HepG2 (cell line): ENCODE measurements at regions not wholly inside any gene's neighbourhood (a gene's known extent, or its start where the extent isn't known, plus 50 kb on each side); places are given as distances from the start of the nearest gene placed in this dataset.

Experiments
- FOXJ3 ChIP-seq: sonication (generic); formaldehyde crosslinking; IDR thresholded peaks from 2 replicates; pipeline ENCODE4 v1.4.0; 2020; ENCODE audit warnings: missing genetic modification reagents, mild to moderate bottlenecking, borderline replicate concordance
- GTF3A ChIP-seq: sonication (generic); formaldehyde crosslinking; conservative IDR thresholded peaks from 2 replicates; pipeline ENCODE4 v1.4.0; 2020; ENCODE audit warnings: mild to moderate bottlenecking, missing genetic modification reagents
- HOXA7 ChIP-seq: sonication (generic); formaldehyde crosslinking; IDR thresholded peaks from 2 replicates; pipeline ENCODE4 v1.8.1; 2022; ENCODE audit warnings: mild to moderate bottlenecking, missing genetic modification reagents, moderate library complexity
- JDP2 ChIP-seq: sonication (generic); formaldehyde crosslinking; IDR thresholded peaks from 2 replicates; pipeline ENCODE4 v1.8.1; 2022; ENCODE audit warnings: missing genetic modification reagents, borderline replicate concordance
- NKX3-1 ChIP-seq: sonication (generic); formaldehyde crosslinking; IDR thresholded peaks from 2 replicates; pipeline ENCODE4 v1.5.0; 2020; ENCODE audit warnings: missing genetic modification reagents
- SMC3 ChIP-seq: IDR thresholded peaks from 2 replicates; pipeline ENCODE4 v1.6.1; 2011; ENCODE audit warnings: low read length, improper control_type of control experiment
- THYN1 ChIP-seq: sonication (generic); formaldehyde crosslinking; IDR thresholded peaks from 2 replicates; pipeline ENCODE4 v1.8.1; 2023; ENCODE audit warnings: low read depth, mild to moderate bottlenecking, moderate library complexity, missing genetic modification reagents, borderline replicate concordance
- ZNF121 ChIP-seq: sonication (generic); formaldehyde crosslinking; IDR thresholded peaks from 2 replicates; pipeline ENCODE4 v1.5.0; 2020; ENCODE audit warnings: mild to moderate bottlenecking, missing genetic modification reagents
- ZNF615 ChIP-seq: sonication (generic); formaldehyde crosslinking; IDR thresholded peaks from 2 replicates; pipeline ENCODE4 v1.5.0; 2020; ENCODE audit warnings: mild to moderate bottlenecking, missing genetic modification reagents, borderline replicate concordance
- TF ChIP-seq, protein P1 (sequence below): sonication (generic); formaldehyde crosslinking; IDR thresholded peaks from 2 replicates; pipeline ENCODE4 v1.4.0; 2020; ENCODE audit warnings: mild to moderate bottlenecking, missing genetic modification reagents
- TF ChIP-seq, protein P2 (sequence below): sonication (generic); formaldehyde crosslinking; IDR thresholded peaks from 2 replicates; pipeline ENCODE4 v1.4.0; 2020; ENCODE audit warnings: missing genetic modification reagents, borderline replicate concordance
- TF ChIP-seq, protein P3 (sequence below), 2 experiments: sonication (generic) in 1 of 2; formaldehyde crosslinking in 1 of 2; IDR thresholded peaks; 2 replicates each; pipeline versions ENCODE4 v1.6.1 to v1.9.0; 2014 to 2022; ENCODE audit warnings: antibody characterized with exemption in 1 of 2, borderline replicate concordance in 1 of 2, inconsistent platforms in 1 of 2, low read depth in 1 of 2, missing genetic modification reagents in 1 of 2
- TF ChIP-seq, protein P4 (sequence below): sonication (generic); formaldehyde crosslinking; IDR thresholded peaks from 2 replicates; pipeline ENCODE4 v1.9.0; 2021; ENCODE audit warnings: missing genetic modification reagents, mild to moderate bottlenecking, borderline replicate concordance

DNA sequence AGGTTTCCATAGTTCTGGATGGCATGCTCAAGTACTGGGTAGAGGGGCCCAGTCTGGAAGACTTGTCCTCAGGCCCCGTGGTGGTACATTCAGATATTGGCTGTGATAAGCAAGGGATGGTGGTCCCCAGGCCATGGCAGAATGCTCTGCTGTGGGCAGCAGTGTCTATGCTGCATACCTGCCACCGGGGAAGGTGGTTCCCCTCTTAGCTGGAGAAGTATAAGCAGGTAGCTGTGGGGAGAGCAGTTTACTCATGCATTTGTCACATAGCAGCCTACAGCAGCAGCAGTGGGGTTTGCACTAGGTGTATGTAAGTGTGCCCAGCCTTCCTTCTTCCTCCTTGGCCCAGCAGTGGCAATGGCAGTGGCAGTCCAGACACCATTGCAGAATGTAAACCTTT lies 69.3 kb upstream of the ADAMTS20 start (continued):
- TF ChIP-seq FOXJ3 (CRISPR knock-in tag), result no peak
- TF ChIP-seq, protein P1, sequence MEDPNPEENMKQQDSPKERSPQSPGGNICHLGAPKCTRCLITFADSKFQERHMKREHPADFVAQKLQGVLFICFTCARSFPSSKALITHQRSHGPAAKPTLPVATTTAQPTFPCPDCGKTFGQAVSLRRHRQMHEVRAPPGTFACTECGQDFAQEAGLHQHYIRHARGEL (CRISPR knock-in tag), result no peak
- TF ChIP-seq ZNF121, result no peak
- no peak for TF ChIP-seq SMC3
- no peak for TF ChIP-seq NKX3-1 (CRISPR knock-in tag)
- TF ChIP-seq, protein P2, sequence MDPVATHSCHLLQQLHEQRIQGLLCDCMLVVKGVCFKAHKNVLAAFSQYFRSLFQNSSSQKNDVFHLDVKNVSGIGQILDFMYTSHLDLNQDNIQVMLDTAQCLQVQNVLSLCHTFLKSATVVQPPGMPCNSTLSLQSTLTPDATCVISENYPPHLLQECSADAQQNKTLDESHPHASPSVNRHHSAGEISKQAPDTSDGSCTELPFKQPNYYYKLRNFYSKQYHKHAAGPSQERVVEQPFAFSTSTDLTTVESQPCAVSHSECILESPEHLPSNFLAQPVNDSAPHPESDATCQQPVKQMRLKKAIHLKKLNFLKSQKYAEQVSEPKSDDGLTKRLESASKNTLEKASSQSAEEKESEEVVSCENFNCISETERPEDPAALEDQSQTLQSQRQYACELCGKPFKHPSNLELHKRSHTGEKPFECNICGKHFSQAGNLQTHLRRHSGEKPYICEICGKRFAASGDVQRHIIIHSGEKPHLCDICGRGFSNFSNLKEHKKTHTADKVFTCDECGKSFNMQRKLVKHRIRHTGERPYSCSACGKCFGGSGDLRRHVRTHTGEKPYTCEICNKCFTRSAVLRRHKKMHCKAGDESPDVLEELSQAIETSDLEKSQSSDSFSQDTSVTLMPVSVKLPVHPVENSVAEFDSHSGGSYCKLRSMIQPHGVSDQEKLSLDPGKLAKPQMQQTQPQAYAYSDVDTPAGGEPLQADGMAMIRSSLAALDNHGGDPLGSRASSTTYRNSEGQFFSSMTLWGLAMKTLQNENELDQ (CRISPR knock-in tag), result no peak
- TF ChIP-seq, protein P3, sequence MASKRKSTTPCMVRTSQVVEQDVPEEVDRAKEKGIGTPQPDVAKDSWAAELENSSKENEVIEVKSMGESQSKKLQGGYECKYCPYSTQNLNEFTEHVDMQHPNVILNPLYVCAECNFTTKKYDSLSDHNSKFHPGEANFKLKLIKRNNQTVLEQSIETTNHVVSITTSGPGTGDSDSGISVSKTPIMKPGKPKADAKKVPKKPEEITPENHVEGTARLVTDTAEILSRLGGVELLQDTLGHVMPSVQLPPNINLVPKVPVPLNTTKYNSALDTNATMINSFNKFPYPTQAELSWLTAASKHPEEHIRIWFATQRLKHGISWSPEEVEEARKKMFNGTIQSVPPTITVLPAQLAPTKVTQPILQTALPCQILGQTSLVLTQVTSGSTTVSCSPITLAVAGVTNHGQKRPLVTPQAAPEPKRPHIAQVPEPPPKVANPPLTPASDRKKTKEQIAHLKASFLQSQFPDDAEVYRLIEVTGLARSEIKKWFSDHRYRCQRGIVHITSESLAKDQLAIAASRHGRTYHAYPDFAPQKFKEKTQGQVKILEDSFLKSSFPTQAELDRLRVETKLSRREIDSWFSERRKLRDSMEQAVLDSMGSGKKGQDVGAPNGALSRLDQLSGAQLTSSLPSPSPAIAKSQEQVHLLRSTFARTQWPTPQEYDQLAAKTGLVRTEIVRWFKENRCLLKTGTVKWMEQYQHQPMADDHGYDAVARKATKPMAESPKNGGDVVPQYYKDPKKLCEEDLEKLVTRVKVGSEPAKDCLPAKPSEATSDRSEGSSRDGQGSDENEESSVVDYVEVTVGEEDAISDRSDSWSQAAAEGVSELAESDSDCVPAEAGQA (IDR thresholded peaks at IDR 0.05; ENCODE audit: low read depth), result no peak
- TF ChIP-seq, protein P3 (CRISPR knock-in tag; IDR thresholded peaks at IDR 0.05; ENCODE audit: borderline replicate concordance), result no peak
- TF ChIP-seq, protein P4, sequence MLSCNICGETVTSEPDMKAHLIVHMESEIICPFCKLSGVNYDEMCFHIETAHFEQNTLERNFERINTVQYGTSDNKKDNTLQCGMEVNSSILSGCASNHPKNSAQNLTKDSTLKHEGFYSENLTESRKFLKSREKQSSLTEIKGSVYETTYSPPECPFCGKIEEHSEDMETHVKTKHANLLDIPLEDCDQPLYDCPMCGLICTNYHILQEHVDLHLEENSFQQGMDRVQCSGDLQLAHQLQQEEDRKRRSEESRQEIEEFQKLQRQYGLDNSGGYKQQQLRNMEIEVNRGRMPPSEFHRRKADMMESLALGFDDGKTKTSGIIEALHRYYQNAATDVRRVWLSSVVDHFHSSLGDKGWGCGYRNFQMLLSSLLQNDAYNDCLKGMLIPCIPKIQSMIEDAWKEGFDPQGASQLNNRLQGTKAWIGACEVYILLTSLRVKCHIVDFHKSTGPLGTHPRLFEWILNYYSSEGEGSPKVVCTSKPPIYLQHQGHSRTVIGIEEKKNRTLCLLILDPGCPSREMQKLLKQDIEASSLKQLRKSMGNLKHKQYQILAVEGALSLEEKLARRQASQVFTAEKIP (CRISPR knock-in tag), result no peak
- no peak for TF ChIP-seq HOXA7 (CRISPR knock-in tag)
- TF ChIP-seq ZNF615 (CRISPR knock-in tag), result no peak
- no peak for TF ChIP-seq GTF3A
- TF ChIP-seq THYN1 (CRISPR knock-in tag), result no peak
- no peak for TF ChIP-seq JDP2 (CRISPR knock-in tag)
